HUDEP-2 (cell line): ENCODE measurements at regions not wholly inside any gene's neighbourhood (a gene's known extent, or its start where the extent isn't known, plus 50 kb on each side); places are given as distances from the start of the nearest gene placed in this dataset.
"Not testable (repeated sequence)": the region's sequence is repeated elsewhere in the genome, so short reads cannot be mapped to it uniquely, and the experiment has no call there.

Experiments
- DNase-seq, 76 experiments: peaks; one replicate each; lab custom pipeline; 2025; ENCODE audit not compliant: unreplicated experiment in 76 of 76; lab: John Stamatoyannopoulos, UW

- no peak for DNase-seq
These were observed 457.5 kb upstream of the FANCL start for GRCh38 chr2:58698620-58699019.

DNA sequence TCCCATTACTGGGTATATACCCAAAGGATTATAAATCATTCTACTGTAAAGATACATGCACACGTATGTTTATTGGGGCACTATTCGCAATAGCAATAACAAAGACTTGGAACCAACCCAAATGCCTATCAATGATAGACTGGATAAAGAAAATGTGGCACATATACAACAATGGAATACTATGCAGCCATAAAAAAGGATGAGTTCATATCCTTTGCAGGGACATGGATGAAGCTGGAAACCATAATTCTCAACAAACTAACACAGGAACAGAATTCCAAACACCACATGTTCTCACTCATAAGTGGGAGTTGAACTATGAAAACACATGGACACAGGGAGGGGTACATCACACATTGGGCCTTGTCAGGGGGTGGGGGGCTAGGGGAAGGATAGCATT is 453.0 kb upstream of the FANCL start:
- not testable (repeated sequence) for DNase-seq

GRCh38 chr2:58691041-58691440 is 449.9 kb upstream of the FANCL start:
- DNase-seq: not testable (repeated sequence)

DNA sequence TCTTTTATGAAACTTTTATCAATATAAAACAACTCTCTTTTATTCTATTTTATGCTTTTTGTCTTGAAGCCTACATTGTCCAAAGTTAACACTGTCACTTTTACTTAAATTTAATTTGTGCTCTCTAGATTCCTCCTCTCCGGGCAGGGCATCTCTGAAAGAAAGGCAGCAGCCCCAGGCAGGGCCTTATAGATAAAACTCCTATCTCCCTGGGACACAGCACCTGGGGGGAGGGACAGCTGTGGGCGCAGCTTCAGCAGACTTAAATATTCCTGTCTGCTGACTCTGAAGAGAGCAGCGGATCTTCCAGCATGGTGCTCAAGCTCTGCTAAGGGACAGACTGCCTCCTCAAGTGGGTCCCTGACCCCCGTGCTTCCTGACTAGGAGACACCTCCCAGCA is 447.7 kb upstream of the FANCL start:
- DNase-seq: peak in 72 of 76 experiments; percentile 4 to 84 (median 59)

DNA sequence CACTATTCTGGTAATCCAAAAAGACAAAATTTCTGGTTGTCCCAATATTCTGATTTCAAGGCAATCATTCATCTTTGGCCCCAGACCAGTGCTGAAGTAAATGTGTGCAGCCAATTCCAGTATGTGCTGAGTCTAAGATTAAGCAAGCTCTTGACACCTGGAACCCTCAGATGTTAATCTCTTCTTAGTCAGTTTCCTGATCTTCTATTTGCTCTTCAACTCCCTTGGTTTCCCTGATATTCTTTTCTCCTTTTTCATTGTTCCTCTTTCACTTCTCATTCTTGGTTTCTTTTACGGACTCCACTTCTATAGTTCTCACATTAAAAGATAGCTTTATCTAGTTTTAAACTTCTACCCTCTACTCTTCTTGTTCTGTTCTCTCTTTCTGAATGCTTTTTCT is 445.7 kb upstream of the FANCL start:
- DNase-seq: no peak

GRCh38 chr2:58680755-58681310 is 439.7 kb upstream of the FANCL start:
- DNase-seq: no peak

DNA sequence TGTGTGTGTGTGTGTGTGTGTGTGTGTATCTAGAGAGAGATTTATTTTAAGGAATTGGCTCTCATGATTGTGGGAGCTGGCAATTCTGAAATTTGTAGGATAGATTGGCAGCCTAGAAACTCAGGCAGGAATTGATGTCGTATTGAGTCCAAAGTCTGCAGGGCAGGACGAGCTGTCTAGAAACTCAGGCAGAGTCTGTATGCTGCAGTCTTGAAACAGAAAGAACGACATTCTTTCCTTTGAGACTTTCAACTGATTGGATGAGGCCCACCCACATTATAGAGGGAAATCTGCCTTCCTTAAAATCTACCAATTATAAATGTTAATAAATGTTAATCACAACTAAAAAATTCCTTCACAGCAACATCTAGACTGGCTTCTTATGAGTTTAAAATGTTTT is 436.6 kb upstream of the FANCL start:
- DNase-seq: no peak

GRCh38 chr2:58671675-58672074 is 430.6 kb upstream of the FANCL start:
- DNase-seq: no peak

DNA sequence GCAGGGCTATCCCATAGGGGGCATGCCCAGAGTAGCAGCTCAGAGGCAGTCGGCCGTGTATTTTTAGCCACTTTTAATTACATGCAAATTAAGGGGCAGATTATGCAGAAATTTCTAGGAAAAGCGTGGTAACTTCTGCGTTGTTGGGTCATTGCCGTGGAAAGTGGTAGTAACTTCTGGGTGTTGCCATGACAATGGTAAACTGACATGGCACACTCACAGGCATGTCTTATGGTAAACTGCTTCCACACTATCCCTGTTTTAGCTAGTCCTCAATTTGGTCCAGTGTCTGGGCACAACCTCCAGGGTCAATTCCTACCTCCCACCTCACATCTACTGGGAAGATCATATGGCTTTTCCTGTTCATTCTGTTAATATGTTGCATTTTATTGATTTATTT is 428.9 kb upstream of the FANCL start:
- no peak for DNase-seq

- DNase-seq: no peak
These were observed 426.1 kb upstream of the FANCL start for GRCh38 chr2:58667137-58667774.

DNA sequence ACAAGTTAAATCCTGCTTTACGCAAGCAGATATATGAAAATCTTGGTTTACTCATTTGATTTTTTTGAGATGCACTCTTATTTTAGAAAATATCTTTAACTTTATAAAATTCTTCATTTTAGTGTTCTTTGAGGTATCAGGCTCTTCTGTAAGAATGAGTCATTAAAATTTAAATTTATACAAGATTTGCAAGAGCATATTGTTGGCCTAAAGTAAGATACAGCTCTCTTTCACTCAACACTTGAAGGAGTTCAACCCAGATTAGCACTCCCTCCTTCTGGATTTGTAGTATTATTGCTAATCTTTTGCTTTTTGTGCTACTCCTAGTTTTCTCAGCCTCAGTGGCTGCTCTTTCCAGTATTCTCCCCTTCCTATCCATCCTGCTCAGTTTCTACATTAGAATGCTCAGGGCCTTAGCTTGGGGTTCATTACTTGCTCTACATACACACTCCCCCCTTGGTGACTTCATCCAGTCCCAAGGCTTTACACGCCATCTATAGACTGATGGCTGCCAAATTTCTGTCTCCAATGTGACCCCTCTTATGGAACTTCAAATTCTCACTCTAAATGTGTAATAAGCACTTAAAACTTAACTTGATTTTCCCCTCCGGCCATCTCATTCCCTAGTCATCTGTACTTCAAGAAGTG is 425.3 kb upstream of the FANCL start:
- no peak for DNase-seq

DNA sequence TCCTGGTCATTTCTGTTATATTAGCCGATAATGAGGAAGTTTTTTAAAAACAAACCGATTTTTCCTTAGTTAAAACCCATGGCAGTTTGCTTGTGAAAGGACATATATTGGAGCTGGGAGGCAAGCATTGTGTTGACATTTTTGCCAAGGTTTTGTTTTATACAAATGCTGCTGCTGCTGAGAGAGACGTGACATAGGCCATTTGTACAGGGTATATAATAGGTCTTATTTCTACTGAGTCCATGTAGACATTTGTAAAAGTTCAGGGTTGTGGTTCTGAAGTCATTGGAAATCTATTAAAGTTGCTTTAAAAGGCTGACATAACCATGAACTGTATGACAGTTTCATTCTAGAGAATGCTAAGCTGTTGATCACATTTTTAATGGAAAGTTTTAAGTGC is 424.0 kb upstream of the FANCL start:
- no peak for DNase-seq

GRCh38 chr2:58664523-58665151 is 423.5 kb upstream of the FANCL start:
- DNase-seq: no peak

GRCh38 chr2:58660046-58660445 is 418.9 kb upstream of the FANCL start:
- DNase-seq: no peak

DNA sequence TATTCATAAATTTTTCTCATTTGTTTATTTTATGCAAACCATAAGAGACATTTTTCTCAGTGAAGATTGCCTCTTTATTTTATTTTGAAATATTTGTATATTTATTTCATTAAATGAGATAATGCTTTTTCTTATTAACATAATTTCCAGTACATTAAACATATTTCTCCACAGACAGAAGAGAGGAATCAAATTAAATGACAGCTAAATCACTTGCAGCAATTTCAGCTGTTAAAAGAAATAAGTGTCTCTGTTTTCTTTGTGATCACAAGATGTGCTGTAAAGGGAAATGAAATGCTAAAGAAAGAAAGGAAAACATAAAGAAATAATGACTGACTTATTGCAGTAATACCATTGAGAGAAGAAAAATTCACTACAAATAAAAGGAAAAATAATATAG is 414.0 kb upstream of the FANCL start:
- no peak for DNase-seq

DNA sequence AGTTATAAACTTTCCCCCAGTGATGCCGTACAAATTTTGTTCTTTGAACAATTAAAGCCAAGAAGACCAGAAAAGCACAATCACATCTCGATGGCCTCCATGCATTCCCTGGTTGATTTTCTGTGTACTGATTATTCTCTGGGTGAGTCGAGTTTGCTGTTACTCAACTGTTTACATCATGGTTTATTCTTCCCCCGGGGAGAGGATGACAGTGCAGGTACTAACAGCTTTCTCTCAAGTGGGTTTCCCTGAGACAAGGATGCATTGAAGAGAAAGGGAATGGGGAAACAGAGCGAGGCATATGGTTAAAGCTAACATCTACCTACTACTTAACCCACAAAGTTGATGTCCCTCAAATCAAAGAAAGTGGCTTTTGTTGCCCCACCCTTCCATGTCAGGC is 410.8 kb upstream of the FANCL start:
- DNase-seq: no peak

- DNase-seq: no peak
These were observed 409.7 kb upstream of the FANCL start for GRCh38 chr2:58650781-58651180.

DNA sequence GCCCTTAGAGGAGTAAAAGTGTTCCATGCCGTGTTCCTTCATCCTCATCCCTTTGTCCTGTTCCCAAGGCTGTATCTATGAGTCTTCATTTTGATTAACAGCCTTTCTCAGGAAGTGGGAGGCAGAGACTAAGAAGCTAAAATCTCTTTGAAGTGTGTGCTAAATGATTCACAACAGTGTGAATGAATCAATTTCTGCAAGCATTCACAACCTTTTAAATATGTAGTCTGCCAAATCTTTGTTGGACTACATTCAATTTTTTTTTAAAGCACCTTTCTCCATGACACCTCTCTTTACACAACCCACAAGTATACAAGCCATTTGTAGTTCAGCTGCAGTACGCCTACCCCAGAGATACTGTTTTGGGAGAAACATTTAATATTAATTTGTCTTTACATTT is 408.6 kb upstream of the FANCL start:
- DNase-seq: no peak

- DNase-seq: no peak
These were observed 403.9 kb upstream of the FANCL start for GRCh38 chr2:58645017-58645416.

DNA sequence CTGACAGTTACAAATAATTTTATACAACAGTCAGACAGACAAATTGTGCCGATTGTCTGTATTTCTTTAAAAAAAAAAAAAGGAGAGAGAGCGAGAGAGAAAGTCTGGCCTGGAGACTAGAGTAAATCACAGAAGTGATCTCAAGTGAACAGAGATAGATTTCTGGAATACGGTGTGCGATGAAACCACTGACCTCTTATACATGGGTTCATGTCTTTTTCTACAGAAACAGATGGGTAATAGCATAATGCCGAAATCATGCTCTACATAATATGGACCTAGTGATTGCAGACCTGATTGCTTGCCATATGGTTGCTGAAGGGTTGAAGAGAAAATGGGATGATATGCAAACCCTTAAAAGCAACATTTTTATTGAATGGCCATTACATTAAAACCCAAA is 403.3 kb upstream of the FANCL start:
- DNase-seq: no peak

GRCh38 chr2:58641001-58641400 is 399.9 kb upstream of the FANCL start:
- no peak for DNase-seq

DNA sequence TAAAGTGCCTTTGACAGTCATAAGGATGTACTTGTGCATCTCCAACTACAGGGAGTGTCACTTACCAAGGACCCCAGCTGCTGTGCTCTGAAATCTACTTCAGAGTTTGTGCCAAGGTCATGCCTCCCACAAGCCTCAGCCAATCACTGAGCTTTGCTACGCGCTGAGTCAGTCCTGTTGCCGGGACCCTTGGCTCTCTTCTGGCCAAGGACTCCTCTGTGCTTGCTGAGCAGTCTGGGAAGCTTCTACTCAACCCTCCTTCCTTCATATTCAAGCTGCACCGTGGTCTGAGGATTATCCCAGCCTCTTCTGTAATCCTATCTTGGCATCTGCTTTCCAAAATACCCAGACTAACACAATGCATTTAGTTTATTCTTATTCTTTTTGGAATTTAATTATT is 398.9 kb upstream of the FANCL start:
- DNase-seq: no peak
